ENCODE measurements at regions not wholly inside any gene's neighbourhood (a gene's known extent, or its start where the extent isn't known, plus 50 kb on each side); places are given as distances from the start of the nearest gene placed in this dataset.

DNA sequence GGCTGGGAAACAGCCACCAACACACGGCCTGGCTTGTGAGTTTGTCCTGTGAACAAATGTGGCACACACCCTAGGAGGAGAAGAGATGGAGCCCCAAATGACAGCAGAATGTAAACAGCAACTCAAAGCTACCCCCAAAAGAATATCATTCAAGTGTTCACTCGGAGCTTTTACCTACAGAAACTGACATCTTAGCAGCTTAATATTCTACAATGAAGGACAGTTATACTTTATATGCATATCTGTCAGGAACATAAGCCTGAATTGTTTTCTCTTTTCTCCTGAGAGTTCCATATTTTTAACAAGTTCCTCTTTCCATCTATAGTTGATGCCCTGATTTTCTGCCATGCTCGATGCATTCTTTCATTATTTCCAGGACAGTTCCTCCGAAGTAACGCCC, 566.0 kb upstream of the MAP3K7 start:
- DNase-seq (ENCODE audit: low read depth) = no peak
- TF ChIP-seq, protein P1, sequence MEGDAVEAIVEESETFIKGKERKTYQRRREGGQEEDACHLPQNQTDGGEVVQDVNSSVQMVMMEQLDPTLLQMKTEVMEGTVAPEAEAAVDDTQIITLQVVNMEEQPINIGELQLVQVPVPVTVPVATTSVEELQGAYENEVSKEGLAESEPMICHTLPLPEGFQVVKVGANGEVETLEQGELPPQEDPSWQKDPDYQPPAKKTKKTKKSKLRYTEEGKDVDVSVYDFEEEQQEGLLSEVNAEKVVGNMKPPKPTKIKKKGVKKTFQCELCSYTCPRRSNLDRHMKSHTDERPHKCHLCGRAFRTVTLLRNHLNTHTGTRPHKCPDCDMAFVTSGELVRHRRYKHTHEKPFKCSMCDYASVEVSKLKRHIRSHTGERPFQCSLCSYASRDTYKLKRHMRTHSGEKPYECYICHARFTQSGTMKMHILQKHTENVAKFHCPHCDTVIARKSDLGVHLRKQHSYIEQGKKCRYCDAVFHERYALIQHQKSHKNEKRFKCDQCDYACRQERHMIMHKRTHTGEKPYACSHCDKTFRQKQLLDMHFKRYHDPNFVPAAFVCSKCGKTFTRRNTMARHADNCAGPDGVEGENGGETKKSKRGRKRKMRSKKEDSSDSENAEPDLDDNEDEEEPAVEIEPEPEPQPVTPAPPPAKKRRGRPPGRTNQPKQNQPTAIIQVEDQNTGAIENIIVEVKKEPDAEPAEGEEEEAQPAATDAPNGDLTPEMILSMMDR (IDR thresholded peaks at IDR 0.05; ENCODE audit: low read depth, low read length, missing control alignments) = no peak
- no peak overlapping the region for H3K4me3 ChIP-seq (ENCODE audit: low read depth, low read length)

DNA sequence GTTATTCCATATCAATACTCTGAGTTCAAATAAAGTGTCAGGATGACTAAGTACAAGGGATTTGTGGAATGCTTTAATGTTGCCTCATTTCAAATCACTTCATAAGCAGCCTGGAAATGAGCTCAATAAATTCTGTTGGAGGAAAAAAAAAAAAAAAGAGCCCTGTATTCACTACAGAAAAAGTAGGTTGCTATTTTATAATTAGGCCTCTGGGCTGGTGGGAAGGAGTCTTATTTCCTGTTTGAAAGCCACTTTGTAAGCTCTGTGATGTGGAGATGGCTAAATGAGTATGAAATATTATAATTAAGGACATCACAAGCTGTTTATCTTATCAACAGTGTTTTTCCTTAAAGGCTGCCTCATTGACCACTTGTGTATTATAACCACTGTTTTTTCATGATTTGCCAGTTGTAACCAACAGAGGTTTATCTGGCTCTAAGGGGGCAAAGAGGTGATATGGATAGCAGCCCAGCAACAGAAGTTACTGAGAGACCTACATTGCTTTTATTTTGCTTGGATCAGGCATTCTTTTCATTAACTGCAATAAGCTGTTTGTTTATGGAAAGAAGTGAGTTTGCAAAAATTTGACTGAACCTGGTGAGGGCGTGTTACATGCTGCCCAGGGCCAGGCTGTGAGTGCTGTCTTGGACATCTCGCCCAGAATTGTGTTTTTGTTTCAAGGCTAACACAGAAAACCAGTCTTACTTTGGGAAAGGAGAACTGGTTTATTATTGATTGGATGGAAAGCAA, 563.3 kb upstream of the MAP3K7 start:
- DNase-seq (ENCODE audit: low read depth) = no peak
- H3K4me3 ChIP-seq (ENCODE audit: low read depth, low read length) = no peak overlapping the region

DNA sequence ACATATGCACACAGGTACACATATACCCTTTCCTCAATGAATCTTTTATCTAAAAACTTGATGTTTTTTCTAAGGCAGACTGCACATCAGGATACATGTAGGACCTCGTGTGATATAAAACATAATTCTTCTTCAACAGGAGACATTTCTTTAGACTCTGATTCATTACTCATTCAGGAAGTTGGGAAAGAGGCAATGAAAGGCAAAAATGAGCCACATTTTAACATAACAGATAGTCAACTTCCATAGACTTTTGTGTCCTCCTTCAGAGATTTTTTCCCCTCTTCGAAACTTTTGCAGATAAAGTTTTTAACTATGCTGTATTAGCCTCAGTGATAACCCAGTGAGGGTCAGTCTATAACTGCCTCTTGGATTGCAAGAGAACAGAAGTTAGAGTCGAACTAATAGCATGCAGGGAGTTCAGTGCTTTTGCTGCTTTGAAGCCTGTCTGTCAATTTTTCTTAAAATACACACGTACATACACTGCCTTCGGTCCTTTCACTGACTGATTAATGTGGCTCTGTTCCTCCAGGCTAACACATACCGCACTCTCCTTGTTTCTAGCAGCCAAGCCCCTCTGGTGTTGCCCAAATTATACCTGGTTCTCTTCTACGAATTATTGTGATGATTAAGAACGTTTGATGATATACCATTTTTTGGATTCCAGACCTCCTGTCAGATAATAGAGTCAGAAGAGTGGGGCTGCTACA, 562.5 kb upstream of the MAP3K7 start:
- TF ChIP-seq, protein P1 (IDR thresholded peaks at IDR 0.05; ENCODE audit: low read depth, low read length, missing control alignments) = no peak

More for the DNA sequence above, 563.3 kb upstream of the MAP3K7 start:
- TF ChIP-seq, protein P1 (IDR thresholded peaks at IDR 0.05; ENCODE audit: low read depth, low read length, missing control alignments) = no peak

DNA sequence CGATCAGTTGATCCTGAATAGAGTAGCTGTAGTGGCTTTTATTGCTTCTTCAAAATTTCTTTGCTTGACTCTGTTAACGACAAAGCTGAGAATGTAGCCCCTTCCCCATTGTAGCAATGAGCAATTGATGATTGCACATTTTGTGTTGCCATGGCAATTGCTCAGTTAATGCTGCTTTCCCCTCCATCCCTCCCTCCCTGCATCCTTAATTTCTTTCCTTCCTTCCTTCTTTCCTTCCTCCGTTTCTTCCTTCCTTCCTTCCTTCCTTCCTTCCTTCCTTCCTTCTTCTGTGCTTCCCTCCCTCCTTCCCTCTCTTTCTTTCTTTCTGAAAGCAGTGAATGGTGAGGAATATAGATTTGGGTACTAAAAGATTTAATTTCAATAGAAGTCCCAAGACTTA, 557.3 kb upstream of the MAP3K7 start:
- TF ChIP-seq, protein P1 (IDR thresholded peaks at IDR 0.05; ENCODE audit: low read depth, low read length, missing control alignments) = no peak
- no peak for DNase-seq (ENCODE audit: low read depth)
- H3K4me3 ChIP-seq (ENCODE audit: low read depth, low read length) = no peak overlapping the region

More for the DNA sequence above, 562.5 kb upstream of the MAP3K7 start:
- DNase-seq (ENCODE audit: low read depth) = no peak
- H3K4me3 ChIP-seq (ENCODE audit: low read depth, low read length) = no peak overlapping the region

DNA sequence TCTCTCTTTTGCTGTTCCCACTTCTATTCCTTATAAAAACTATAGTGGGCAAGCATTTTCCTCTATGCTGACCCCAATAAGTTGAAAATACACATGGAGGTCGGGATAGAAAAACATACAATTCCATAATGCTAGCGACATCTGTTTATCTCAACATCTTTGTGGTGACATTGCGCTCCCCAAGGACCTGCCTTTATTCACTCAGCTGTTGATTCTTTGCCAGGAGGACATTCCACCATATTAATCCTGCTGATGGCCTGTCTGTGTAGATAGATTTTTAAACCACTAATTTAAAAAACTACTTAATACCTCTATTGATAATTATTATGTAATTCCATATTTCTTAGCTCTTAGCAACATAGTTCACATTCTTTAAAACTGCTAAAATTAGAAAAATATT, 555.3 kb upstream of the MAP3K7 start:
- TF ChIP-seq, protein P1 (IDR thresholded peaks at IDR 0.05; ENCODE audit: low read depth, low read length, missing control alignments) = no peak
- DNase-seq (ENCODE audit: low read depth) = no peak
- H3K4me3 ChIP-seq (ENCODE audit: low read depth, low read length) = no peak overlapping the region

DNA sequence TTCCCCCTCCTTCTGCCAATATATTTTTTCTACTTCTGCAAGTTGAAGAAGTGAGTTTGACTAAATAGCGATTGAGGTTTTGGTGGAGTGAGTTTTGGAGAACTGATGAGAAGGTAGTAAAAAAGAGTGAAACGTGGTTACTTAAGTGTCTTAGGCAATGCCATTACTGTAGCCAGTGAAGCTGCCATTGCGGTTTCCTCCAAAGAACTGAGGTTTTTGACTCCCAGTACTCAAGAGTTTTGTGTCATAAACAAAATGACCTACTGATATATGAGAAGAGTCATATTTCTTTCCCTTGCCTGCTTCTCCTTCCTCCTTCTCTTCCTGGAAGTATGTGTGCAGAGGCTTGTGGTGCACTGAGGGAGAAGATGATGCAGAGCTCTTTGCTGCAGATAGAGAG, 554.5 kb upstream of the MAP3K7 start:
- TF ChIP-seq, protein P1 (IDR thresholded peaks at IDR 0.05; ENCODE audit: low read depth, low read length, missing control alignments) = no peak
- no peak overlapping the region for H3K4me3 ChIP-seq (ENCODE audit: low read depth, low read length)
- no peak for DNase-seq (ENCODE audit: low read depth)
